ENCODE measurements at regions not wholly inside any gene's neighbourhood (a gene's known extent, or its start where the extent isn't known, plus 50 kb on each side); places are given as distances from the start of the nearest gene placed in this dataset.
A peak's percentile ranks its signal among the peaks of the same experiment; 100 is the strongest.

DNA sequence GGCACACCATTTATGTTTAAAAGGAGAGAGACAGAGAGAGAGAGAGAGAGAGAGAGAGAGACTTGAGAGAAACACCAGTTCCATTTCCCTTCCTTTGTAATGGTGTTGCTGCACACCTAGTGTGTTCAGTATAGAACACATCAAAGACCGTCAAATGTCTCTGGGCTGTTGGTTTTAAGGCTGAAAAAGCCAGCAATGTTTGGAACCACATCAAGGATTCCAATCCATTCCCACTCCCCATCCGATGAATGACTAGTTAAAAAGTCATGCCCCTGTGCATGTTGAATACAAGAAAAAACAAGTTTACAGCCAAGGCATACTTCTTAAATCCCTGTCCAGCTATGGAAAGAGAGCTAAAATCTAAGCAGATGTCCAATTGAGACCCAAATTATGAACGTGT lies 83.0 kb upstream of the IFNE start:
- DNase-seq: no peak

DNA sequence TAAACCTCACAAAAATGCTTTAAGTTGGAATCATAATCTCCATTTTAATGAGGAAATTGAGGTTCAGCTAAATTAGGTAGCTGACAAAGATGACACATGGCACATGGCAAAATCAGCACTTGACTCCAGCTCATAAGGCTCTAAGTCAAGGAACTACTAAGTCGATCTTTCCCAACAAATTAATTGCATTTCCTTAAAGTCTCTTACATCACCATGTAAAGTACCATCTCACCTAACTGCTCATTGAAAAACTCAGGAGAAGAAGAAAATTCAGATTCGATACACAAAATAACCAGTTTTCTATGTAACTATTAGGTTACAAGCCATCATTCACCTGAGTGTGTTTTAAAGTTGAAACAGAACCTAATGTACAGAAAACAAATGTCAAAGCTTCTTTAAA lies 85.8 kb upstream of the IFNE start:
- DNase-seq: no peak

DNA sequence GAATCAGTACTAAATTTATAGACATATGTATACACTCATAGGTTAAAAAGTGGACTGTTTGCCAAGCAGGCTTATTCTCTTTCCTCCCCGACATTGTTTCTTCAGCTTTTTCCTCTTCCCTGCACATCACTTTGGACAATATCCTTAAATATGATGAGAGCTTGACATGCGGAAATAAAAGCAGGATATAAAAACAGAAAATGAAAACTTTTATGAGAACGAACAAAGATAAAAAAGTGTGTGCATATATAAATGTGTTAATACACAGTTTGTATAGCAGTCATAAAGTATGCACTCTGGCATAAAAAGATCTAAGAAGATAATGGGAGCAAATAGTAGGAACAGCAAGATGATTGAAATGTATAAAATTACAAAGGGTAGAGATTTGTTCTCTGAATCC lies 86.4 kb upstream of the IFNE start:
- DNase-seq: no peak

DNA sequence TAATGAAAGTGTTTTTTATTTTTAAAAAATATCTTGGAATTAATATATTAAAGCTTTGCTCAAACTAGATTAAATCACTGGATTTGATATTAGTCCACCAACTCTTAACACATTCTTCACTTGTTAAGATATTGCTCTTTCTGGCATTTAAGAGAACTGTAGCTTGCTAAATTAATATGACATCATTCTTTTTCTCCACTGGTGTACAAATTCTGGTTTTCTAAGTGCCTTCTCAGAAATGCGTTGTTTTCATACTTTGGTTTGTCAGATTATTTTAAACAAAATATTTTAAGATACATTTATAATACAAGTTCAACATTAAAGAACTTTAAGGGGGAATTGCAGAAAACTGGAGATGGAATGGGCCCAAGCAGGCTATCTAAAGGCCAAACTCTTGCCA lies 87.6 kb upstream of the IFNE start:
- DNase-seq: no peak

DNA sequence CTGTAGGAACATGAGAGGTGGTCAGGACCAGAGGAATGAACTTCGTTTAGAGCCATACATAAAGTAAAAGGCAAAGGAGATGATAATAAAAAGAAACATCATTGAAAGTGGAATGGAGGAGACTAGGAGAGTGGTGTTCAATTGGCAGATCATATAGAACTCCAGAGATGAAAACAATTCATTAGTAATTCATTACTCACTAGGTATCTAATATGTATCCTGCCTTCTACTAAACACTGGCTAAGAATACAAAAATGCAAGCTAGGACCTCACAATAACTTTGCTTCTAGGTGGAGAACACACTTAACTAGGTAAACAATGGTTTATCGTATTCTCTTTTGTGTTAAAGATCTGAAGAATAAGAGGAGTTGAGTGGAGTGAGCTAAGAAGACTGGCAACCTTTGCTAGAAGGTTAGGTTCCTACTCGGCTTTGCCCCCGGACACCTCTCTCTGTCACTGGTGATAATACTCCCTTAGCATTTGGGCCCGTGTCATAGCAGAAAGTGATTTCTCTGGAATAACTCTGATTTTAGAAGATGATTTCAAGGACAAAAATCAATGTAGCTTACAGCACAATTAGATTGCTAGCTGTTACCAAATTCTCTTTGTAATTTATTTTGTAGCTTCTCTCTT lies 88.6 kb upstream of the IFNE start:
- no peak for DNase-seq

DNA sequence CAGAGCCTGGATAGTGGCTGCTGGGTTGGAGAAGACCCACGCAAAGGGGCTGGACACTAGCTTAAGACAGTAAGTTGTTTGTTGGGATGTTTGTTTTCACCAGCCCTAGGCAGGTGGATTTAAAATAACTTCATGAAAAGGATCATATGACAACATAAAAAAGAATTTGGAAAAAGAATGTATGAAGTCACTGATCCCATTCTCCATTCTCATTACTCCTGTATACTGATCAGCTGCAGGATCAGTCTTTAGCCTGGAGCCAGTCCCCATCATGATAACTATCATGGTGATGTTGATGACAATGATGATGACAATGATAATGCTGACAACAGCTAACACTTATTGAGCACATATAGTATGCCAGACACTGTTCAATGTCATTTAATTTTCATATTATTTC lies 92.1 kb upstream of the IFNE start:
- no peak for DNase-seq

DNA sequence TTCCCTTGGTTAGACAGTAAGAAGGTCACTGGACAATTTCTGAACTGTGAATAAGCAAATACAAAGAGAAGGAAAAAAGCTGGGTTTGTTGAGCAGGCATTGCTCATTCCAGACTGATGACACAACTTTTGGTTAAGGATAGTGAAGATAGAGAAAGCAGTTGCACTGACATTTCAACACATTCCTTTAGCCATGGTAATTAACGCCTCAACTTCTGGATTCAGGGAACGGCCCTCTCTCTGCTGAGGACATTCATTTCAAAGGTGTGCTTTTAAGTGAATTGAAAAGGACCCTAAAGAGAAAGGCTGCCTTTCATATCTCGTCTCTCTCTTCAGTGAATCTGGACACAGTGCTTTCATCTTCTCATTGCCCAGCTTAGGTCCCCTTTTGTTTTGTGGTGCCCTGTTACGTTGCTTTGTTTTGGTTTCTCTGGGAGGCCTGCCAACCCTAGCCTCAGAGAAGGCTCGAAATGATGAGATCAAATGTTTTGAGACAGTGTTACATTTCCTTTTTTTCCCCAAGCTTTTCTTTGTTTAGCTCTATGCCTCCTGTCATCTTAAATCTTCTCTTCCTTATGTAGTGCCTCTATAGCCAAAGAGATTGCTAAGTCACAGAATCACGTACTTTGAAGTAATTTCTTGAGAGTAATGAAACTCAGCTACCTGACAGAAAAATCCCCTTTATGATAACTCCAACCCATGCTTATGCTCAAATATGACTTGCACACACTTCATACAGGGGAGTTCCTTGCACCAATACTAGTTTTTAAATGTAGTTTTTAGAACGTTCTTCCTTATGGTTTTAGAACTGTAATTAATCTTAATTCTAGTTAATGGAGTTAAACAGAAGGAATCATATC lies 94.4 kb upstream of the IFNE start:
- DNase-seq: no peak

DNA sequence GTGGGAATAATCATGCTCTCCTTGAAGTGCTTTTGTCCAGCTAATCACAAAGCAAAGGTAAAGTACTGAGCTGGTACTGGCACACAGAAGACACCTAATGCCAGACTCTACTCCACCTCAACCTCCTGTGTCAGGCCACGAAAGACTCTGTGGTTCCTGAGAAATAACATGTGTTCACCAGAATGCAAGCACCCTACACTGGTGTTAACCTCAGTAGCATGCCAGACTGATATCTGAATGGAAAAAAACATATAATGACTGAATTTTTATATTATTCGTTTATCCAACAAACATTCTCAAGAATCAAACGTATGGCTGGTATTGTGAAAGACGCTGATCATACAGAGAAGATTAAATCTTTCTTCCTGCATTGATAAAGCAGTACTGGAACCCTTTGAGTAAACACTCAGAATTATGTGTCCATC lies 97.1 kb upstream of the IFNE start:
- DNase-seq: no peak

DNA sequence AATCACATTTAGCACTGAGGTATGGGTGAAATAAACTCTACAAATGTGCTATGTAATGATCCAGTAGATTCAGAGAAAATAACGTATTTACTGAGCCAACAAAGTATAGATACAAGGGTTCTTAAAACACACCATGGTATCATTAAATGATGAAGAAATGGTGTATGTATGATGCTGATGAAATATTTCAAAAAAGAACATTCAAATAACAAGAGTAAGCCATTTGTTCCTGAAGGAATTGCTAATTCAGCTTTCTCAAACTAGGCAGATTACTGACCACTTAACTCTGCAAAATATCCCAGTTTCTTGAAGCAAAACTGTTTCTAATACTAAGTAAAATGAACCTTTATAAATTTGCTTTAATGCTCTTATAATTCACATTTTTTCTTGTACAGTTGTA lies 97.6 kb upstream of the IFNE start:
- DNase-seq: no peak

DNA sequence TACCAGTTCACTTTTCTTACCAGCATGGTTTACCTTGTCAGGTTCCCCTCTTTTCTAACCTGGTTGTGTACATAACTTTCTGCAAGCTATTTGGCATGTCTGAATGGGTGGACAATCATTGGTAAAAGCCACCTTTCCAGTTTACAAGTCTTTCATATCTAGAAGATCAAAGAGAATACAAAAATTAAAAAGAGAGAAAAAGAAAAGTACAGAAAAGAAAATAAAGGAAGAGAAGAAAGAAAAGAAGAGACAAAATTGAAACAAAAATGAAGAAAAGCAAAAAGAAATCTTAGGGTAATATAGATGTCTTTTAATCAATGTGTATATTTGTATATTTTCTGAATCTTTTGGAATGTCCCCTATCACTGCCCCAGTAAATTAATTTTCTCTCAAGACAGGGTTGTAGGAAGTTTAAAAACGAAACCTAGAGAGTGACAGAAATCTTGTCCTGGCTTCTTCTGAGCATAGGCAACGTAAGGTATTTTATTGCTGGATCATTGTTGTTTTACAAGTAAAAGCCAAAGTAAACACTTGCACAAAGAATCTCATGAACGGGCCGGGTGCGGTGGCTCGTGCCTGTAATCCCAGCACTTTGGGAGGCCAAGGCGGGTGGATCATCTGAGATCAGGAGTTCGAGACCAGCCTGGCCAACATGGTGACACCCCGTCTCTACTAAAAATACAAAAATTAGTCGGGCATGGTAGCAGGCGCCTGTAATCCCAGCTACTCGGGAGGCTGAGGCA lies 98.7 kb upstream of the IFNE start:
- DNase-seq: no peak

DNA sequence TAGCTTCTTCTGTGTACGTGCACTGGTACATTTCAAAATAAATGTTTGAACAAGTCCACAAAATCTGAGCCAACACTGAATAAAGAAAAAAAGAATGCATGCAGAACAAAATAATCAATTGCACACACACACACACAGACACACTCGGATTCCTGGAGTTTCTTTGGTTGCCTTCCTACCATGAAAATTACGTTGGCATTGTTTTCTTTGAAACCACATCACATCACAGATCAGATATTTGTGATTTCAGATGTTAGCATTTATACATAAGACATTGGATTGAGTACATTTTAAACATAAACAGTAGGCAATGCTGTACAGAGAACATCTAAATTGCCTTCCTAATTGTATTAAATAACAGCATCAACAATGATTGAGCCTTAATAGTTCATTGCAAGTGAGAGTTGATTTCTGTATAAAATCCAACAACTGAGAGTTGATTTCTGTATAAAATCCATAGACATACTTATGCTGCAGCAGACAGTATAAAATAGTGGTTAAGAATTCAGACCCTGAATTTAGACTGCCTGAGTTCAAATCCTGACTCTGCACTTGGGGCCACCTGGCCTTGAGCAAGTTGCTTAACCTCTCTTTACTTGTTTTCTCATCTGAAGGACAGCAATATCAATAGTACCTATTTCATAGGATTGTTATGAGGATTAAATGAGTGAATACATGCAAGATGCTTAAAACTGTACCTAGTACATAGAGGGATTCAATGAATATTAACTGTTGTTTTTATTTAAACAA lies 101.7 kb upstream of the IFNE start:
- no peak for DNase-seq

DNA sequence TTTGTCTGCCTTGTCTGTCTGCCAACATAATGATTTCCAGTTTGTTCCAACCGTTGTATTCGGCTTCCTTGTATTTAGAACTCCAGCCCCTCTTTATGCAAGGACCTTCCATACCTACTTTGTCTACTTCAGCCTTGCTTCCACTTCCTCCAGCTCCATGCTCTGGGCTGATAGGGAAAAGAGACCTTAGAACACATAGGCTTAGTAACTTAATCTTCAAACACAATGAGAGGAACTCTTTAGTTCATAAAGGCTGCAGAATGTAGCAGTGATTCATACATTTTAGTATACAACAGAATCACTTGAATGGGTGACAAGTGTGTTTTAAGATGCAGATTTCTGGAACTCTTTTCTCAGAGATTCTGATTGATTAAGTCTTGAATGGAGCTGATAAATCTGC lies 102.8 kb upstream of the IFNE start:
- DNase-seq: no peak

DNA sequence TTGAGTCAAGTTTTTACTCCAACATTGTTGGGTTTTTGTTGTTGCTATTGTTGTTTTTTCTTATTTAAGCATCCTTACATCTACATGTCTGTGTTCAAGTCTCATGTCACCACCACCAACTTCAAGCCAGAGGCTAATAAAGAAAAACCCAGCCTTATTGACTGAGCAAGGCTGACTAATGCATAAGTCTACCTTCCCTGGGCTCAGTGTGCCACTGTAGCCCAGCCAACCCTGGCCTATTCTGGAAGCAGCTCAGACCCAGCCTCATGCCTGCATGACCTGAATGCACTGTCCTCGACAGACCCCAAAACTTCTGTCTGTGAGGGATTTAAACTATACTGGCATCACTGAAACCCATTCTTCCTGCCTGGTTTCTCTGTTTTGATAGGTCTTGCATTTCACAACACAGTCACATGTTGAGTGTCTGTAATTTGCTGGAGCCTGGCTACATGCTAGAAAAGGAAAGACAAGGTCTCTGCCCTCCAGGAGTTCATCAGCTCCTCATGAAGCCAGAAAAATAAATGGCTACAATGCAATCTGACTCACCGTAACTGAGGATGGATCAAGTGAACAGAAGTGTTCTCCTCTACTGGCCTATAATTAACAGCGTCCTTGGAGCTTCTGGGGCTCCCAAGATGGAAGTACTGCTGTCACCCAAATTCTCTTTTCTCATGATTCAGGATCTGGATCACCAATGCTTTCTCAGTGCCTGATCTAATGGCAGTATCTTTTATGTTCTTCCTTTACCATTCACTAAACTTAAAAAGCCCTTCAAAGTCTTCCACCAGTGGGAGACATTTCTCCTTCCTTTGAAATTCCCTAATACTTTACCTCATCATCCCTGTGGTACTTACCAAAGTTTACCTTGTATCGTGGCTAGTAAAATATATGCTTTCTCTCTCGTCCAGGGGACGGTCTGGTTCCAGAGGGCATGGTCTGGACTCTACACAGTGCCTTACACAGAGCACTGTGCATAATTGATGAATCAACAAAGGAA lies 103.9 kb upstream of the IFNE start:
- DNase-seq: no peak

DNA sequence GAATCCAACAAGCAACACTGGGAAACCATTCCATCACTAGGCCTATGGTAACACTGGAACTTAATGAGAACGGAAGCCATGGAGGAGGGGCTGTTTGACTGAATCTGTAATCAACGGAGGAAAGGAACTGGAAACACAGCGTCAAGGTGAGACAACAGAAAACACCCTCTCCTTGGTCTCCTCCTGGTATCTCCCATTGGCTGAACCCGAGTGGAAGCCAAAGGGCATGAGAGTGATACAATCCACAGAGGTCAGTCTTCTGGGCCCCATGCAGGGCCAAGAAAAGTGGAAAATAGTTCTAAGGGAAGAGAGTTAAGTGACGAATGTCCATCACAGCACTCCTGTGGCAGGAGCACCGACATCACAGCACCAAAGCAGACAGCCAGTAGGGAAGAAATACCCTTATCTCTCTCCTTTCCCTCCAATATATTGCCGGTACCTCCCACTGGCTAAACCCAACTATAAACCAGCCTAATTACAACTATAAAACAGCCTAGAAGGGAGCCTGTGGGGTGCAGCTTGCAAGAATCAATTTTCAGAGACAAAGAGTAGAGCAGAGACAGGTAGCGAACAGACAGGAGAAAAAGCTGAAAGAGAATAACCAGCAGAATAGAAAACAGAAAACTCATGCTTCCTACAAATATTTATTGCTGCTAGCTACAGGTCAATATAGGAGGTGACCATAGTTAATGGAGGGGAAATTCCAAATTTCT lies 107.4 kb upstream of the IFNE start:
- DNase-seq: no peak

DNA sequence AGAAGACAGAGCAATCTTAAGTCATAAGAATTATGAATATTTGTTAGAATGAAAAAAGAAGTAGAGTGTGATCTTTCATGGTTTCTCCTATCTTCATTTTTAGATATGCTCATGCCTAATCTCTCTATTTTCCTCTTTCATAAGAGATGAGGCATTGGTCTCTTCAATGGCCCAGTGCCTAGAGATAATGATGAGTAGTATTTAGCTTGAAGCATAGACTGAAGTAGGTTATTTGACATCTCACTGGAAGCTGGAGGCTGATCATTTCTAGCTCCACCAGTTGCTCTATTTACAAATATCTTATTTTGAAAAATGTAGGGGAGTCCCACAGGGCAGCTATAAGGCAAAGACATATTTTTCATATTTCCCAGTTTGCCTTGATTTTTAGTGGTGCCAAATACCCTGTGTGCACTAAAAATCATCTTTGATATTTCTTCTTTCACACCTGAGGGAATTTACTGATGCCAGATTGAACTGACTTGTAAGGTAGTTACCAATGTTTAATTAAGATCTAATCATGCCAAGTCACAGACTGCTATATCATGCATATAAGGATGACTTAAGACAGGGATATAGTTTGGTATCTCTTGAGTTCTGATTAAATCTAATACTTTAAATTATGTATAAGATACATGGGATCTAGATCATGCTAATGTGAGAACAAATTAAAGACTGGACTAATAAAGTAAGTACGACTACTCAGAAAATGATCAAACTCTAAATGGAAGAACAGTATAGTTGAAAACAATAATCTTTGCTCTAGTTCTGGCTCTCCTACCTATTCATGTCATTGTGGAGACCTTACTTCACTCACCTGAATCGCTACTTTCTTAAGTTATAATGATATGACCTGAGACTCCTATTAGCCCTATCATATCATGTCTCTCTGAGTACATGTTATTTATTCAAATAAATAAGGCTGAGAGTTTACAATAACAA lies 108.2 kb upstream of the IFNE start:
- no peak for DNase-seq

DNA sequence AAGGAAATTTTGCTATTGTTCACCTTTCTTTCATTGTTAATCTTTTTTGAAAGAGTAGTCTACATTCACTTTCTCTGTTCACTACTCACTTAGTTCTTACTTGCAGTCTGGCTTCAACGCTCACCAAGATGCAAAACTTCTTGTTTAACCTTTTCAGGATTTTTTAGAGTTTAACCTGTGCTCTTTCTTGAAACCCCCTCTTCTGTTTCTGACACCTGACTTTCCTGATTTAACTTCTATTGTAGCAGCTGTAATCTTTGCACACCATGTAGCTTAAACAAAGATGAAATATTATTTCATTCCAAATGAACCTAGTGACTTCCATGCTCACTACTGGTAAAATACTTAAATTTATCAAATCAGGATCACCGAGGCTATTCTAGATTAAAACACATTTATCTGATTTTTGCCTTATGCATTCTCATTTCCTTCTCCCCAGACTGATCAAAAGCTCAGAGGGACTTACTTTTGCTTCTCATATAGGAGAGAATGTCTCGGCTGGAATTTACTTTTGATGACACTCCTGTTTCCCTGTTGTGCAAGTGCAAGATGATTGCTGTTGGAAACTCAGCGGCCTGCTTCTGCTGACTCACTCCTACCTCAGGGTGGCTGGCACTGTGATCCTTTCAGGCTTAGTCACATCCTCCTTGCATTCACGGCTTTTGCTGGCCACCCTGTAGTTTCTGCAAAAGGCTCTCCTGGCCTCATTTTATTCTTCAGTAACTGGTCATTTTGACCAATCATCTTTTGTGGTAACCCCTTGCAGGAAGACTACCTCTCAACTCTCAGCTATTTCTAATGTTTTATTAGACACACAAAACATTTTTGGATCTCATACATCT lies 109.3 kb upstream of the IFNE start:
- DNase-seq: peak; percentile 78 to 87

DNA sequence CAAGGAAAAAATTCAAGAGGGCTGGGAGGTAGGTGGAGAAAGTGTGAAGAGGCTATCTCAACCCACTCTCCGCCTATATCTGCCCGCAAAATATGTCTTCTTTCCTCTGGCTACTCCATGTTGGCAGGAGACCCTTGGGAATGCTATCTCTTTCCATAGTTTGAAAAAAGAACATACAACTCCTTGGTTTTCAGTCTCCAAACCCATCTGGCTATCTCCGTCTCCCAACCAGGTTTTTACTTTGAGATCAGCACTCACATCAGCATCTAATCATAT lies 109.9 kb upstream of the IFNE start:
- DNase-seq: no peak

DNA sequence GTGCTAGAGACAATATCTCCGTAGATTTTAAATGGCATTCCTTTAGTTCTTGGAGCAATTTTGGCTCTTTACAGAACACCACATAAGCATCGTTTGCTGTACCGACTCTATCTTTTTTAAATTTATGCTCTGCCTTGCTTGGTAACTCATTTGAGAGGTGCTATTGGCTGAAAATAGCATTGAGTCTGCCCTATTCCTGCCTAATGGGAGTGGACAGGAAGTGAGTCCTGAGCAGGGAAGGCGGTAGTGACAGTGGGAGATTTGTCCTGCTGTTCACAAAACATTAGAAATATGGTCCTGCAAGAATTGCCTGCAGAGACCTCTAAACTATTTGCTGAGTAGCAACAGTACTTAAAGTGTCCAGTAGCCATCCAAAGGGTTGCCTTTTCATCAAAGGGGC lies 115.2 kb upstream of the IFNE start:
- no peak for DNase-seq

DNA sequence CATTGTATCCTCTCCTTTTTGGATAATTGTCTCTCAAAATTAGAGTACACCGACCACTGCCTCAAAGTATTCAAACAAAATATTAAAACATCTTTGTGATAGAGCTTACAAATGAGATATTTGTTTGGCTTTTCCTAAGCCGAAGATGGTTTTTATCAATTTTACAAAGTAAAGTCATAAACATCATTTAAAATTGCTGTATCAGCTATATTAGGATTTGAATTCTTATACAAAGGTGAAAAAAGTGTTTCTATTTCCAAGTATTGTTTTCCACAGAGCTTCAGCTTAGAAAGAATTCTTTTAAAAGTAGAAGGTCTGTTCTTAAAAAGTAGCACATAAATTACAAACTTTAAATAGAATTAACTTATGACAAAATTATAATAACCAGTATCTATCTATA lies 116.6 kb upstream of the IFNE start:
- no peak for DNase-seq
